ENCODE measurements at regions not wholly inside any gene's neighbourhood (a gene's known extent, or its start where the extent isn't known, plus 50 kb on each side); places are given as distances from the start of the nearest gene placed in this dataset.
A peak's percentile ranks its signal among the peaks of the same experiment; 100 is the strongest.

DNA sequence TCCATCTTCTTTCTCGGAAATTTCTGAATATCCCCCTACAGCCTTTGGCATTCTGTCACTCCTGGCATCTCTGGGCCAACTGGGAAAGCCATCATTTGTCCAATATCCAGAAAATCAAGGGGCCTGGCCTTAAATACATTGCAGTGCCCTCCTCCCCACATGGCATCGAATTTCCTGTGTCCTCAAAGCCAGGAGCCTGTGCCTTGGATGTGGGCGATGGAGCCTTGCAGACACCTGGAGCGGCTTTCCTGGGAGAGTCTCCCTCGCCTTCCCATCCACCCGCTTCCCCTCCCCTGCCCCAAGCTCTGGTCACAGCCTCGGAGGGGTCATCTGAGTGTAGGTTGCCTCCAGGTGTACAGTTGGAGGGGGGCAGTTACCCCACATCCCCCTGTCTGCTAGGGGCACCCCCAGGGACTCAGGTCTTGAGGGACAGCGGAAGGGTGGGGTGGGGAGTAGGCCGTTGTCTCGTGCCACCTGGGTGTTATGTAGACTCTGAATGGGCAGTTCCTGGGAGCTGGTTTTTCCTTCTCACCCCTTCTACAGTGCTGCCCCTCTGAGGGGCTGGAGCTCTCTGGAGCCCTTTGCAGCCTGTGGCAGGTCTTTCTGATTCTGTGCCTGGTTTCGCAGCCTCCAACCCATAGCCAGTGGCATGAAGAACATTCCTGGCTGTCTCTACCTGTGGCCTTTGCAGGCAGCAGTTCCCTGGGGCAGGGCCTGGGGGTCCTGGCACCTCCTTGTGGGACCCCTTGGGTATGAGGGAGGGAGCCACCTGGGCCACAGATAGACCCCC, 239.8 kb downstream of the SEC14L1 start:
- DNase-seq: no peak

DNA sequence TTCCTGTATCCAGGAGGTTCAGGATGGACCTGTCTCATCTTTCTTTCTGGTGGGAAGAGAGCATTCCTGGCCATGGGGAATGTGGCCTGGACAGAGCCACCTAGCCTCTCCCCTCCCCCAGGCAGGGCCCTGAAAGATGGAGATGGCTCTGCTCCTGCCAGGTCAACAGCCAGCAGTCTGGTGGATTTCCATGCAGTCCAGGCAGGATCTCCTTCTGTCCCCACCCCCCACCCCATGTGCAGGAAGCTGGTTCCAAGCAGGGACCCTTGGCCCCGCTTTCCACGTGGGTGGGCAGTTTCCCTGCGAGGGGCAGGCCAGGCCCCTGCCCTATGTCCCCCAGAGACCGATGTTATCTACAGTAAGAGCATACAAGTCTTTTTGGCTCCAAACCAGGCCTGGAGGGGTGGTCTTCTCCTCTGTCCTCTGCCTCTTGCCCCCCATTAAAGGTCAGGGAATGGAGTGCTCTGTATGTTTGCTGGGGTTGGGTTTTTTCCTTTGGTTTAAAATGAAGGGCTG, 240.5 kb downstream of the SEC14L1 start:
- no peak for DNase-seq

DNA sequence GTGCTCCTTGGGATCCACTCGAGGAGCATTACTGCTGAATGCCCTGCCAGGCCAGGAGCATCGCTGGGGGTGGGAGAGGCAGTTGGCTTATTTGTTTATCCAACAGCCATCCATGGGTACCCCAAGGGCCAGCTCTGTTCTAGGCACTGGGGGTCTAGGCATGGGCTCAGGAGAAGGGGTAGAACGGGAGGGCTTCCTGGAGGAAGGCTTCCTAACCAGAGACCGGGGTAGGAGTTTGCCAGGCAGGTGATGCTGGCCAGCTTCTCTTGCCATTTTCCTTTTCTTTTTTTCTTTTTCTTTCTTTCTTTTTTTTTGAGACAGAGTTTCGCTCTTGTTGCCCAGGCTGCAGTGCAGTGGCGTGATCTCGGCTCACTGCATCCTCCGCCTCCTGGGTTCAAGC, 241.0 kb downstream of the SEC14L1 start:
- DNase-seq: no peak

DNA sequence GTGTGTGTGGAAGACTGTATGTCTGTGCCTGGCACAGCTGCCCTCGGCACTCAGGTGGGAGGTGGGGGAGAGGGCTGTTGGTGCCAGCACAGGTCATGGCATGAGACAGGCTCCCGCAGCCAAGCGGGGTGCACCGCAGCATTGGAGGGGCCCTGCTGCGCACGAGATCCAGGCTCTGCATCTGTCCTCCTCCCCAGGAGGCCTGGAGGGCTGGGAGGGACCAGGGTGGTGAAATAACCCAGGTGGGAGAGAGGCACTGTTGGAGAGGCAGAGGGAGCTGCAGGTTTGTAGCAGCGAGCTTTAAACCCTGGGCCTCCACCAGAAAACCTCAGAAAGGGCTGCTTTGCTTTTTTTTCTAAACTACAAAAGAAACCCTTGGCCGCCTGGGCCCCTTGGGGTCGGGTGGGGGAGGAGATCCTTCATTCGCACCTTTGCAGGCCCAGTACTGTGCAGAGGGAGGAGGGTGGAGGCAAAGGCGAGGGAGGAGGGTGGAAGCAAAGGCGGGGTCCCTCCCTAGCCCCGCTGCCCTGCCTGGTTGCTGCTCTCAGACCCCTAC, 241.7 kb downstream of the SEC14L1 start:
- no peak for DNase-seq

DNA sequence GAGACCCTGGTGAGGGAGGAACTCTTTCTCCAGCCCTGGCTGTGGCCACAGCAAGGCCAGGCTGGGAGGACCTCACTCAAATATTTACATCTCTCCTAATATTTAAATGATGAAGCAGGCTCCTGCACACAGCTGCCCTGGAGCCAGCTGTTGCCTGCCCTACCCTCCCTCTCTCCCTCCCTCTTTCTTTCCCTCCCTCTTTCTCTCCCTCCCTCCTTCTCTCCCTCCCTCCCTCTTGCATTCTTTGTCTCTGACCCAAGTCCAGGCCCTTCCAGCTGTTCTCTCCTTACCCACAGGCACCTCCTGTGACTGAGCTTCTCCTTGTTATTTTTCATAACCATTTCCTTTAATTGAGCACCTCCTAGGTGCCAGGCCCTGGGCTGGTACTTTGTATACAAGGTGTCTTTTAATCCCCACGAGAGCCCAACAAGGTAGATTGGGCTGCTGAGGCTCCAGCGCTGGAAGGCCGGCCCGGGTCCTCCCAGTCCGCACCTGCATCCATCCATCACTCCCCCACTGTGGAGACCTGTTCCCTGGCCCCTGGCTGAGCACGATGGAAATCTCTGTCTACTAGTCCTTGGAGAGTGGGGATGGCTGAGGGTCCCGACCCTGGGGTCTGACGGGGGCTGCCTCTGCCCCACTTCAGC, 242.3 kb downstream of the SEC14L1 start:
- no peak for DNase-seq

DNA sequence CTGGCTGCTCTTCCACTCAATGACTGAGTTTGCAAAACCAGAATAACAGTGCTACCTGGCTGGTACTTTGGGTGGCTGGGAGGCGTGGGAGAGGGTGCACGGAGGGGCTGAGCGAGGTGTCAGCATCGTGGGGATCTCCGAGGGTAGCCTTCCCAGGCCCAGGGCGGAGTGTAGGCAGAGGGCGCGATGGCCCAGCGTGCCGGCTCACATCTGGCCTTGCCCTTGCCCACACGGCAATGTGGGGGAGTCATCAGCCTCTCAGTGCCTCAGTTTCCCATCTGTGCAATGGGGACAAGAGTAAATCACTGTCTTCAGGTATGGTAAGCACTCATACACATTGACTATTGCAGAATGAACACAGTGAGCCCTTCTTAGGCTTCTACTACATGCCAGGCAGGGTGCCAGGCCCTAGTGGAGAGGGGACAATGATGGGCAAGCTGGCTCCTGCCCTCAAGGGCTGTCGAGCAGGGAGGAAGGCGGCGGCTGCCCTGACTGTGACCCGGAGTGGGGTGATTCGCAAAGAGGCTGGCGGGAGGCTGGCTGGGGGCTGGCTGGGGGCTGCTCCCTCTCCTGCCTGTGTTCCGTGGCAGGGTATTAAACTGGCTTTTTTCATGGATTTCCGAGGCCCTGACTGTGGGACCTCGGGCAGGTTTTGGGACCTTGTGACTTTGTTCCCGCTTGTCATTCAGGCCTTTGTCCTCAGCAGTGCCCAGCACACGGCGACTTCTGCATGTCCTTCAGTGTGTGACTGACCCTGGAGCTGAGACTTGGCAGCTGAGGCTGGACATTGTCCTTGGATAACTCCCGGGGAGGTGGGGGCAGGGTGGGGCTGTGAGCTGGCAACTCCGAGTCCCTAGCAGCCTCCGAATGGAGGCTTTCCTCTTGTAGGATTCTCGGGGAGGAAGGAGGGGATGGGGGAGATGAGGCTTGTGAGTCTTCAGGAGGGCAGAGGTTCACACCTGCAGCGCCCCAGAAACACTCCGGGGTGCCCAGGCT, 243.1 kb downstream of the SEC14L1 start:
- DNase-seq: no peak

DNA sequence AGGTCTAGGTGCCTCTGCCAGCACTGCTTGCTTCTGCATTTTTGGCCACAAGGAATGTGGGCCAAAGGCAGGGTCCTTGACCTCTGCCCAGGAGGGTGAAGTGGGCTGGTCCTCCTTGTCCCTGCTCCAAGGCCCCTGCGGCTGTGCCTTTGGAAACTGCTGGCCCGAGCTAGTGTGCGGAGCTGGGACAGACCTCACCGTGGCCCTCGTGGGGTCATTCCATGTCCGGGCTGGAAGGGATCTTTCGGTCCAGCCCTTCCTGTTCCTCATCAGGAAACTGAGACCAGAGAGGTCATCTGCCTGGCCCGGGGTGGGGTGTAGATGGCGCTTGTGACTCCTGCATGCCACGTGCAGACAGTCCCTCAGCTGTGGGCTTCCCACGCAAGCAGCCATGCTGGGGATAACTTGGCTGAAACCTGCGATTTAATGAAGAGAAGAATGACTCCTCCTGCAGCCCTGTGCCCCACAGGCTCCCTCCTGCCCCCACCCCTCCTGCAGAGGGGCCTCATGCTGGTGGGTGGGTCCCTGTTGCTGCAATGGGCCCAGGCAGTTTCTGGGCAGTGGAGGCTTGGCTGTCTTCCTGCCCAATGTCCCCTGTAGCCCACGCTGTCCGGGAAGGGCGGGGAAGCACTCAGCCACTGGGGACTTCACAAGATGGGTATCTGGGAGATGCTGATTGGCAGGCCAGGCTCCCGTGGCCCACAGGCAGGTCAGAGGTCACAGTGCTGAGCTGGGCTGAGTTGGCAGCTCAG, 245.2 kb downstream of the SEC14L1 start:
- no peak for DNase-seq

DNA sequence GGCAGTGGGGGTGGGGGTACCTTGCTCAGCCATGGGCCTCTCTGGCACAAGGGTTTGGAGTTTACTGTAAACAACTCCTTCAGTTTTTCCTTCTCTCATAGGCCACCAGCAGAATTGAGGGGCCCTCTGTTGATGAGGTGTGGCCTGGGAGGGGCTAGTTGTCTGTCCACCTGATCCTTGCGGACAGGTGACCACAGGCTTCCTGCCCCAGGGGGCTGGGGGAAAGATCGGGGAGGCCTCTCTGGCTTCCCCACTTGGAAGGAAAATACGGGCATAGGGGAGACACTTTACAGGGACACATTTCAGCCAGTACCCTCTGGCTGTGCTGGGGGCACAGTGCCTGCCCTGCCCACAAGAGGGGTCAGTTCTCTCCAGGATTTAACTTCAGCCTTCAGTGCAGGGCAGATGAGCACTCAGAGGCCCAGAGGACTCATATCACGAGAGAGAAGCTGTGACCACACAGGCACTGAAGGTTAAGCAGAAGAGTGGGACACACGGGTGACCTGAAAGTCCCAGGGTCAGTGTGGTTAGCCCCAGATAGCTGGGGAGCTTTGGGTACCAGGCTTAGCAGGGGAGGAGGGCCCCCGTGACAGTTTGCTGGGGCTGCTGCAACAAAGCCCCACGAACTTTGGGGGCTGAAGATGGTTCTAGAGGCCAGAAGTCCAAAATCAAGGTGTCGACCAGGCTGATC, 245.9 kb downstream of the SEC14L1 start:
- no peak for DNase-seq

DNA sequence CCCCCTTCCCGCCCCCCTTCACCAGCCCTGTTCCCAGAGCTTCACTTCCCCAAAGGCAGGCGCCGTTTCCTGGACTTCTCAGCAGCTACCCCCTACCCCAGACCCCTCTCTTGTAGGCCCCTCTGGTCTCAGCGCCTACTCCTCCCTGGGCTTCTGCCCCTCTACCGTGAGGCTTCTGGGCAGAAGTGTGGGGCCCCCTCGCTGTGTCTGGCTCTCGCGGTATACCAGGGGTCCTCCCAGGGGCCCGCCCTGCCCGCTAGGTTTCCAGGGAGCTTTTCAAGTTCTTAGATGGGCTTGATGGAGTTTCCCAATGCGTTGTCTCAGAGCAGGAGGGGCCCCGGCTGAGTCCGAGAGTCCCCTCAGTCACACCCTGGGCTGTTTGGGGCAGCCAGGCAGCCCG, 247.1 kb downstream of the SEC14L1 start:
- no peak for DNase-seq

DNA sequence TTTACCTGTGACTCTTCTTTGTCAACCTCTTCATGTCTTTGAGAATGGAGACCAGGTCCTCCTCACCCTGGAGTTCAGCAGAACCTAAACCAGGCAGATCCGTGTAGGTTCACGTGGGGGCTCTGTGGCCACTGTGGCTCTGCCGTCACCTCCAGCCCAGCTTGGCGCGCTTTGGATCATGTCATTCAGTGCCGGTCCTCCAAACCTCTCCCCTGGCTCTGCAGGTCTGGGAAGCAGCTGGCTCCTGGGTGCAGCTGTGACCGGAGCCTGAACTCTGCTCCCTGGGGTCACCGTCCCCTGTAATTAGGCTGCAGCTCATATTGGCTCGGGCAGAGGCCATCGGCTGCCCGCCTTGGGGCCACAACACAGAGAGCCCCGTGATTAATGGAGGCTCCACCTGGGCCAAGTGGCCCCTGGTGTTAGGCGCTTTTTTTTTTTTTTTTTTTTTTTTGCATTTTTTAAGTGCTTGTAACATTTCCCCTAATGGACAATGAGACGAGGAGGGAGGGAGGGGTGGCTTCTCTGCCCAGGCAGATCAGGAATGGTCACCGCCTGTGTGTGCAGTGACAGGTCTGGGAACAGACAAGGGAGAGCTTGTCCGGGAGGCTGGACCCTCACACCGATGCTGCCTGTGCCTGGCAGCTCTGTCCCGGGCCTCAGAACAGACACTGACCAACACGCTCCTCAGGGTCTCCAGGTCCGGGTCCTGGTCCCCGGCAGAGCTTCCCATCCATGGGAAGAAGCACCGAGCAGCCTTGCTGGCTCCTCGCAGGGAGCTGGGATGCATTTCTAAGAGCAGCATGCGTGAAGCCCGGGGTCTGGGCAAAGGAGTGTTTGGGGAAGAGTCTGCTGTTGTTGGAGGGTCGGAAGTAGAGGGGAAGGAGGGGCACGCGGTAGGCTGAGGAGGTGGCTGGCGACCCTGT, 247.9 kb downstream of the SEC14L1 start:
- DNase-seq: no peak

DNA sequence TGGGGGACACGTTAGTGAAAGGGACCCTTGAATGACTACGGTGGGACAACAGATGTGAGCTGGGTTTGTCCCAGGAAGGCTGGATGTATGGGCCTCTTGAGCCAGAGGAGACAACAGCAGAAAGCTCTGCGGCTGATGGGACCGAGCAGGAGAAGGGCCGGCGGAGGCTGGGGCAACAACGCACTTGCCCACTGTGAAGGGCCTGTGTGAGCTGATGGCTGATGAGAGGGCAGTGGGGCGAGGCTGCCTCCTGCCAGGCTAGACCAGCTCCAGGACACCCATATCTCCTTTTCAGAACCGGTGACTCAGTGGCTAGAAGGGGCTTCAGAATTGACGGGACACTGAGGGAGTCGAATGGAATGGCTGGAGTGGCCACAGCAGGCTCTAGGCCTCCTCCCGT, 250.1 kb downstream of the SEC14L1 start:
- DNase-seq: no peak

DNA sequence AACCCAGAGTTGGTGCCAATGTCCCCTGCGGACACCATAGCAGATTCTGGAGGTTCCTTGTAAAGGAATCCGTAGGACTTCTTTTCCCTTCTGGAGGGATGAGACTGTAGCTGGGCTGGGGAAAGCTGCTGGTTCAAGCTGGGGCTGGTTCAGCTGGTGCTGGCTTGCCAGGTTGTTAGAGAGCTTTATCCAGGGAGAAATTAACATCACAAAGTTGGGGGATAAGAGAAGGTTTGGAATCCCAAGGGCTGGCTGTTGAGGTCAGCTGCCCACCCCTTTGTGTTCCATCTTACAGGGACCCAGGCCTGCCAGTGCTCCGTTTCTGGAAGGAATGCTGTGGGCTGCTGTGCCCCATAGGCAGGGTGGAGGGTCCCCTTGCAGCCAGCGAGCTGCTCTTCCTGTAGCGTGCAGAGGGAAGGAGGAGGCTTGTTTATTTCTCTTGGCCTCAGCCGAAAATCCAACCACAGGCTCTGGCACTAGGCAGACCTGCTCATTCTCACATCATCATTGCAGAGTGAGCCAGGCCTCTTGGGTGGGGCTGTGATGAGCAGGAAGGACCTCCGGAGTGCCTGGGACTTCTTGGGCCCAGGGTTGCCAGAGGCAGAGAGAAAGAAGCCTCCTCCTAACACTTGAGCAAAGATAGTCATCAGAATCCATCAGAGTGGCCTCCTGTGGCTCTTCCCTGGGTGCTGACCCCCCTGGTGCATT, 251.1 kb downstream of the SEC14L1 start:
- peak in 1 of 2 donors; percentile 26 for DNase-seq

DNA sequence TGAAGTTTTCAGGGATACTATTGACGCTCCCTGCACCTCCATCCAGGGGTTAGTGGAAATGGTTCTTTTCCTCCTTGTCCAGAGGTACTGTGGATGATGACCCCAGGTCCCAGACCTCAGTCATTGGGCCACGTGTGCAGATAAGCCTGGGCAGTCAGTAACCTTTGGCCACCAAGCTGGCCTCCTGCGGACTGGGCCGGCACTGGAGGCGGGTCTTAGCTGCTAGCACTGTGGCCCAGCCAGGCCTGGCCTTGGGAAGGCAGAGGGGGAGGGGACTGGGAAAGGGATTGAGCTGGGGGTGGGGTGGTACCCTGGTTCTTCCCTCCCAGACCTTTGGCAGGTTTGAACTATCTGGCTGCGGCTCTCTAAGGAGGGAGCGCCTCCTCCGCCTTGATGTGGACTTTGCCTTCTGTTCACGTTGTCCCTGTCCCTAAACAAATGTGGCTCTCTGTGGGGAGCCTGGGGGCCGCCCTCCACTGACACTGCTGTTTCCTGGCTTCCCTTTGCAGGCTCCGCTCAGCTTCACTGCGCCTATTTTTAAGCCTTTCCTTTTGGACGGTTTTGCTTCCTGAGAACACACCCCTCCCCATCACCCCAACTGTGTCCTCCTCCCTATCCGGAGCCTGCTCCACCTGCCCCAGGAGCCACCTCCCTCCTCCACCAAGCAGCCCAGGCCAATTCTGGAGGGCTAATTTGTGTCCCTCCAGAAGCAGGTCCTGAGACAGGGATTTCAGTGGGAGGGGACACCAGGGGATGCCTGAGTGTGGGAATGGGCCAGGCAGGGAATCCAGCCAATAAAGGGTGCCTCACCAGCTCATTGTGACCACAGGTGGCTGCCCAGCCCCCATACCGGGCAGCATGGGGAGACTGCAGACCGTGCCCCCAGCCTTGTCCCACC, 251.9 kb downstream of the SEC14L1 start:
- DNase-seq: no peak

DNA sequence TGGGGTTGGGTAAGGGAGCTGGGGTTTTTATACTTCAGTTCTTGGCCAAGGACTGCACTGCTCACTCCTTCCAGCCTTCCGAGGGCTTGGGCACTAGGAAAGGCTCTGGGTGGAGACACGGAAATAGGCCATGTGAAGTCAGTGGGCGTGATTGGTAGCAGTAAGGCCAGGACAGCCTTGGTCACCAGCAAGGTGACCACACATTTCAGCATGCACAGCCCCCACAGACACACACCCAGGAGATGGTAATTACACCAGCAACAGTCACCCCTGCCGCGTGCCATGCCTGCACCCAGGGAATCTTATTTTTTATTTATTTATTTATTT, 252.5 kb downstream of the SEC14L1 start:
- DNase-seq: no peak

DNA sequence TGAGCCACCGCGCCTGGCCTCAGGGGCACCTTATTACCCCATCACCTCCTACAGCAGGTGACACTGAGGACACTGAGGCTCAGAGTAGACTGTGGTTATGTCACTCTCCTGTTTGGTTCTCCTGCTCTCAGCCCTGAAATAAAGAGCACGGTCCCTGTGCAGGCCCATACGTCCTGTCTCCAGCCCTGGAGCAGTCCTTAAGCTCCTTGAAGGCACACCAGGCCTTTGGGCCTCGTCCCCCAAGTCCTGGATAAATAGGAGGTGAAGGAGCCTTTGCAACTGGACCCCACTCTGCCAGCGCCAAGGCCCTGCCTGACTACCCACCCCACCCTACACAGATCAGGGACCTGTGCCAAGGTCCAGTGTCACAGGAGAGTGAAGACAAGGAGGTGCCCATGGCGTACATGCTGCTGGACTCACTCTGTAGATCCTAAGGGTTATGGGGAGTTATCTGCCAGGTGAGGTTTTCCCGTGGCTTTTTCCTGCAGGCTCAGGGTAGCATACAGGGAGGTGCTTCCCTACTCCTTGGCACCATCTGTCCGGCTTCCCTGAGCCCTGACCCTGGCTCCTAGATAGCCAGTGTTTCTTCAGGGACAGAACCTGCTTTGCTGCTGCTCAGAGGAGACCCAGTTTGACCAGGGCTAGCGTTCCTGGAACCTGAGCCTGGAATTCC, 253.2 kb downstream of the SEC14L1 start:
- DNase-seq: no peak

DNA sequence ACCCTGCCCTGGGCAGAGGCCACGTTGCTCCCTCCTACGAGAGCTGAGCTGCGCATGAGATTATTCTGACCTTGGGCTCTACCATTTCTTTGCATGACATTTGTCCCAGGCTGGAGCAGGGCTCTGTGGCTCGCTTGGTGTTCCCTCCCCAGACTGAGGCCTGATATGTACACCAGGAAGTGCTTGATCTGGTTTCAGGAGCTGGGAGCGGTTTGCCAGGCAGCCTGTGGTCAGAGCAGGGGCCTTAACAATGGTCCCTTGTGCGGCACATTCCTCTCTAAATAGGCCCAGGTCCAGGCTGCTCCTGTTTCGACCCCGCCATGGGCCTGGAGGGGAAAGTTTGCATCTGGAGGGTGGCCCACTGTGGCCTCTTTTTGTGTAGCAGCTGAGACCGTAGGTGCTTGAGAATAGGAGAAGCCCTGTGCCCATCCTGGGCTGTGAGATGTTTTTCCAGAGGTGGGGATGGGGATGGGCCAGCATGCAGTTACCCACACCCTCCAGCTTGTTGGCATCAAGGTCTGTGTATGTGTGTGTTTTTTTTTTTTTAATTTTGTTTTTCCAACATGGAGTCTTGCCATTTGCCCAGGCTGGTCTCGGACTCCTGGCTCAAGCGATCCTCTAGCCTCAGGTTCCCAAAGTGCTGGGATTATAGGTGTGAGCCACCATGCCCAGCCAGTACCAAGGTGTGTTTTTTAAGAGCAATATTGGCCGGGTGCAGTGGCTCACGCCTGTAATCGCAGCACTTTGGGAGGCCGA, 253.9 kb downstream of the SEC14L1 start:
- no peak for DNase-seq

DNA sequence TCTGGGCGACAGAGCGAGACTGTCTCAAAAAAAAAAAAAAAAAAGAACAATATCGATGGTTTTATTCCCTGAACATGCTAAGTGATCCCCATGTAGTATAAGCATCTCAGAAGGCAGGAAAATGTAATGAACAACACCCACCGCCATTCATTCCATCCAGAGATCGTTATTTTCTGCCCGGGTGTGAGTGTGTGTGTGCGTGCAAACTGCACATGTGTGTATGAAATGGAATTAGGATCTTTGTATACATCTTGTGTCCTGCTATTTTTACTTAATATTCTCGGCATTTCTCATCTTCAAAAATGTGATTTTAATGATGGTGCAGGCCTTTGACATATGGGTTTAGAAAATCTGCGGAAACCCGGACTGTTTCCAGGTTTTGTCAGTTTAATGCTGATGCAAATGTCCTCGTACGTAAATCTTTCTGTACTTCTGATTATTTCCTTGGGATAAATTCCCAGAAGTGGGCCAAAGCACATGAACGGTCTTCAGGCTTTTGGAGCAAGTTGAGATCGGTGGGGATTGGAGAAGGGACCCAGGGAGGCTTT, 254.8 kb downstream of the SEC14L1 start:
- DNase-seq: no peak

Measured in bone marrow (tissue), 2 donors.